Glutamatergic neuron (in vitro differentiated cells): ENCODE measurements at regions not wholly inside any gene's neighbourhood (a gene's known extent, or its start where the extent isn't known, plus 50 kb on each side); places are given as distances from the start of the nearest gene placed in this dataset.

Experiments used
- DNase-seq: peaks from one replicate; pipeline ENCODE4 v3.0.0; 2022
- H3K27ac Mint-ChIP-seq: one replicate; pipeline ENCODE4 v1.8.0; 2020; ENCODE audit warnings: mild to moderate bottlenecking, mixed read lengths, inconsistent platforms; ENCODE audit not compliant: unreplicated experiment
- H3K27me3 Mint-ChIP-seq: one replicate; pipeline ENCODE4 v1.8.0; 2020; ENCODE audit warnings: mild to moderate bottlenecking, moderate library complexity, mixed read lengths, inconsistent platforms; ENCODE audit not compliant: unreplicated experiment
- H3K36me3 Mint-ChIP-seq: one replicate; pipeline ENCODE4 v1.8.0; 2020; ENCODE audit warnings: mild to moderate bottlenecking, mixed read lengths, inconsistent platforms; ENCODE audit not compliant: unreplicated experiment
- H3K4me1 Mint-ChIP-seq: one replicate; pipeline ENCODE4 v1.8.0; 2020; ENCODE audit warnings: mild to moderate bottlenecking, low read depth, mixed read lengths, inconsistent platforms; ENCODE audit not compliant: unreplicated experiment
- H3K4me3 Mint-ChIP-seq: one replicate; pipeline ENCODE4 v1.8.0; 2020; ENCODE audit warnings: mild to moderate bottlenecking, mixed read lengths, inconsistent platforms; ENCODE audit not compliant: unreplicated experiment
- H3K9me3 Mint-ChIP-seq: one replicate; pipeline ENCODE4 v1.8.0; 2020; ENCODE audit warnings: mild to moderate bottlenecking, moderate library complexity, mixed read lengths, inconsistent platforms; ENCODE audit not compliant: unreplicated experiment
- TF ChIP-seq, protein P1 (sequence below): fragments of 200-600 bp; sonication (generic); IDR thresholded peaks from one replicate; pipeline ENCODE4 v1.5.0; 2021; ENCODE audit not compliant: partially characterized antibody, unreplicated experiment

DNA sequence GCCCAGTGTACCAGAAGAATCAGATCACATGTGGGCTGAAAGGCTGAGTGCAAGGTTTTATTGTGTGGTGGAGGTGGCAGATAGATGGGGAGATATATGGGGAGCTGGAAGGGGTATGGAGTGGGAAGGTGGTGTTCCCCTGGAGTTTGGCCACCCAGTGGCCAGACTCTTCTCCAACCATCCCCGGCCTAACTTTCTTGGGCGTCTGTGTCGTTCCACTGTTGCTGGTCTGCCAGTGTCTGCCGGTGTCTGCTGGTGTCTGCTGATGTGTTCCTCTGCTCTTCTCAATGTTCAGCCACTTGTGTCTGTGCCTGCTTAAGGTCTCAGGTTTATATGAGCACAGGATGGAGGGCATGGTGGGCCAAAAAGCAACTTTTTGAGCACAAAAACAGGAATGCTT lies 78.4 kb upstream of the PALS2 start:
- TF ChIP-seq, protein P1, sequence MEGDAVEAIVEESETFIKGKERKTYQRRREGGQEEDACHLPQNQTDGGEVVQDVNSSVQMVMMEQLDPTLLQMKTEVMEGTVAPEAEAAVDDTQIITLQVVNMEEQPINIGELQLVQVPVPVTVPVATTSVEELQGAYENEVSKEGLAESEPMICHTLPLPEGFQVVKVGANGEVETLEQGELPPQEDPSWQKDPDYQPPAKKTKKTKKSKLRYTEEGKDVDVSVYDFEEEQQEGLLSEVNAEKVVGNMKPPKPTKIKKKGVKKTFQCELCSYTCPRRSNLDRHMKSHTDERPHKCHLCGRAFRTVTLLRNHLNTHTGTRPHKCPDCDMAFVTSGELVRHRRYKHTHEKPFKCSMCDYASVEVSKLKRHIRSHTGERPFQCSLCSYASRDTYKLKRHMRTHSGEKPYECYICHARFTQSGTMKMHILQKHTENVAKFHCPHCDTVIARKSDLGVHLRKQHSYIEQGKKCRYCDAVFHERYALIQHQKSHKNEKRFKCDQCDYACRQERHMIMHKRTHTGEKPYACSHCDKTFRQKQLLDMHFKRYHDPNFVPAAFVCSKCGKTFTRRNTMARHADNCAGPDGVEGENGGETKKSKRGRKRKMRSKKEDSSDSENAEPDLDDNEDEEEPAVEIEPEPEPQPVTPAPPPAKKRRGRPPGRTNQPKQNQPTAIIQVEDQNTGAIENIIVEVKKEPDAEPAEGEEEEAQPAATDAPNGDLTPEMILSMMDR = no peak
- Mint-ChIP-seq H3K4me1 (peaks cover 11% of the 10 kb centered on the region), H3K27ac (no peak overlapping the region), H3K27me3 (no peaks in the 10 kb centered on the region), H3K36me3 (no peaks in the 10 kb centered on the region), H3K9me3 (peaks cover 5% of the 10 kb centered on the region), H3K4me3 (no peak overlapping the region)
- no peak for DNase-seq

DNA sequence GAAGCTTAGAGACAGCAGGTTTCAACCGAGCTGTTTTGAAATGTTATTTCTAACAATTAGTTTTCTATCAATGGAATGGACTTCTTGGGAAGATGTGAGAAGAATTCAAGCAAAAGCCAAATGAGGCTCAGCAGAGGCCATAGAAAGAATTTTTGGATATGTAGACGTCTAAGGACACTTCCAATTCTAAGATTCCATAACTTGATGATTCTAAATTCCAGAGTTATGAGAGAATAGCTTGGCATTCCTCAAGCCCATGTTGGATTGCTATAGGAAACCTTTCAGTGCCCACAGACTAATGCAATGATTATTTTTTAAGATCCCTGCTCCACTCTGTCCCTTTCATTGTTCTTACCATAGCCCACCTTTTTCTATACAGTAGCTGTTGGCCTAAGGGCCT lies 77.2 kb upstream of the PALS2 start:
- Mint-ChIP-seq H3K4me3 (no peak overlapping the region), H3K36me3 (no peaks in the 10 kb centered on the region), H3K27ac (no peak overlapping the region), H3K4me1 (peaks cover 18% of the 10 kb centered on the region), H3K9me3 (peaks cover 5% of the 10 kb centered on the region), H3K27me3 (no peaks in the 10 kb centered on the region)
- TF ChIP-seq, protein P1 = no peak
- no peak for DNase-seq

- Mint-ChIP-seq H3K4me1 (peaks cover 25% of the 10 kb centered on the region), H3K36me3 (no peaks in the 10 kb centered on the region), H3K27ac (no peak overlapping the region), H3K9me3 (peaks cover 6% of the 10 kb centered on the region), H3K4me3 (no peak overlapping the region), H3K27me3 (no peaks in the 10 kb centered on the region)
- no peak for DNase-seq
- TF ChIP-seq, protein P1 = no peak
Measured at GRCh38 chr7:24498439-24498838, 74.8 kb upstream of the PALS2 start.

GRCh38 chr7:24499871-24500270 lies 73.4 kb upstream of the PALS2 start:
- TF ChIP-seq, protein P1 = no peak
- H3K36me3 Mint-ChIP-seq = no peaks in the 10 kb centered on the region
- no peak overlapping the region for H3K27ac Mint-ChIP-seq
- no peak overlapping the region for H3K4me3 Mint-ChIP-seq
- DNase-seq = no peak
- peaks cover 29% of the 10 kb centered on the region for H3K4me1 Mint-ChIP-seq
- H3K27me3 Mint-ChIP-seq = no peaks in the 10 kb centered on the region
- peaks cover 4% of the 10 kb centered on the region for H3K9me3 Mint-ChIP-seq

DNA sequence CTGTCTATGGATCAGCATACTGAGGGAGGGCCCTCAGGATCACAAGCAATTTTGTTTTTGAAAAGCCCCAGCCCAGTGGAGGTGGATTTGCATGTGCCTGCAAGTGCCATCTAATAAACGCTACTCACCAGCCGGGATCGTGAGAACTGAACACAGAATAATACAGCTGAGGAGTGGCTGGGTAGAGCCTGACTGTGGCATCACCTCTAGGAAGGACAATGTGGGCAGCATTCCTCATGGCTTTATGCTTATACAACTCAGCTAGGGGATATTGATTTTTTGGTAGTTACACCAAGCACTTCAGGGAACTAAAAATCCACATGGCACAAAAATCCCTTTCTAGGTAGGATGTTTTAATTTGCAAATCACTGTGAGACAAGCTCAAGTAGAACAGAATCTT lies 72.7 kb upstream of the PALS2 start:
- no peak overlapping the region for H3K4me3 Mint-ChIP-seq

More for the DNA sequence above, 72.7 kb upstream of the PALS2 start:
- DNase-seq = no peak
- Mint-ChIP-seq H3K4me1 (peaks cover 30% of the 10 kb centered on the region), H3K27ac (no peak overlapping the region), H3K36me3 (no peaks in the 10 kb centered on the region), H3K27me3 (no peaks in the 10 kb centered on the region), H3K9me3 (peaks cover 4% of the 10 kb centered on the region)
- TF ChIP-seq, protein P1 = no peak
